Stomach smooth muscle (tissue), 2 donors: ENCODE measurements at regions not wholly inside any gene's neighbourhood (a gene's known extent, or its start where the extent isn't known, plus 50 kb on each side); places are given as distances from the start of the nearest gene placed in this dataset.

Experiments
- H3K27ac ChIP-seq: one replicate; pipeline ENCODE4 v1.7.0; 2013; ENCODE audit warnings: mild to moderate bottlenecking, low read length, inconsistent platforms
- H3K27me3 ChIP-seq, 2 donors: one replicate each; pipeline ENCODE4 v1.7.0; 2013; ENCODE audit warnings: low read length in 2 of 2; ENCODE audit not compliant: insufficient read depth in 2 of 2, control insufficient read depth in 1 of 2
- H3K36me3 ChIP-seq, 2 donors: one replicate each; pipeline ENCODE4 v1.7.0; 2013; ENCODE audit warnings: low read length in 2 of 2; ENCODE audit not compliant: control insufficient read depth in 2 of 2, insufficient read depth in 2 of 2
- H3K4me1 ChIP-seq: one replicate; pipeline ENCODE4 v1.7.0; 2013; ENCODE audit warnings: low read length; ENCODE audit not compliant: control insufficient read depth, insufficient read depth
- H3K4me3 ChIP-seq, 2 donors: one replicate each; pipeline ENCODE4 v1.7.0; 2013; ENCODE audit warnings: low read length in 2 of 2
- H3K9ac ChIP-seq, 2 donors: one replicate each; pipeline ENCODE4 v1.7.0; 2013; ENCODE audit warnings: low read length in 2 of 2, mild to moderate bottlenecking in 1 of 2
- H3K9me3 ChIP-seq, 2 donors: one replicate each; pipeline ENCODE4 v1.7.0; 2013; ENCODE audit warnings: low read length in 2 of 2; ENCODE audit not compliant: control insufficient read depth in 2 of 2
- donor health status: healthy.
- donor health status: Pancreatic carcinoma.

- Histone ChIP-seq H3K9ac (no peak overlapping the region), H3K36me3 (no peaks in the 10 kb centered on the region), H3K4me1 (no peaks in the 10 kb centered on the region), H3K9me3 (no peaks in the 10 kb centered on the region), H3K4me3 (no peak overlapping the region), H3K27me3 (no peaks in the 10 kb centered on the region), H3K27ac (no peak overlapping the region)
Observed at GRCh38 chr3:34929036-34929435, 710.3 kb upstream of the ARPP21 start.

GRCh38 chr3:34934660-34935059, 704.7 kb upstream of the ARPP21 start:
- Histone ChIP-seq H3K36me3 (no peaks in the 10 kb centered on the region), H3K4me3 (no peak overlapping the region), H3K27me3 (no peaks in the 10 kb centered on the region), H3K9me3 (no peaks in the 10 kb centered on the region), H3K4me1 (no peaks in the 10 kb centered on the region), H3K27ac (no peak overlapping the region), H3K9ac (no peak overlapping the region)

GRCh38 chr3:34938784-34939183, 700.5 kb upstream of the ARPP21 start:
- Histone ChIP-seq H3K4me1 (no peaks in the 10 kb centered on the region), H3K36me3 (no peaks in the 10 kb centered on the region), H3K27me3 (no peaks in the 10 kb centered on the region)

GRCh38 chr3:34942256-34942655, 697.1 kb upstream of the ARPP21 start:
- Histone ChIP-seq H3K4me3 (no peak overlapping the region), H3K9me3 (no peaks in the 10 kb centered on the region), H3K27me3 (no peaks in the 10 kb centered on the region), H3K4me1 (no peaks in the 10 kb centered on the region), H3K36me3 (no peaks in the 10 kb centered on the region), H3K9ac (no peak overlapping the region), H3K27ac (no peak overlapping the region)

More at GRCh38 chr3:34938784-34939183, 700.5 kb upstream of the ARPP21 start:
- H3K4me3 ChIP-seq = no peak overlapping the region
- H3K9me3 ChIP-seq = no peaks in the 10 kb centered on the region
- no peak overlapping the region for H3K9ac ChIP-seq
- no peak overlapping the region for H3K27ac ChIP-seq

- Histone ChIP-seq H3K4me3 (no peak overlapping the region), H3K9ac (no peak overlapping the region), H3K9me3 (no peaks in the 10 kb centered on the region), H3K4me1 (no peaks in the 10 kb centered on the region), H3K27me3 (no peaks in the 10 kb centered on the region), H3K36me3 (no peaks in the 10 kb centered on the region), H3K27ac (no peak overlapping the region)
Observed at GRCh38 chr3:34947834-34948233, 691.5 kb upstream of the ARPP21 start.

GRCh38 chr3:34948517-34948916, 690.8 kb upstream of the ARPP21 start:
- Histone ChIP-seq H3K4me1 (no peaks in the 10 kb centered on the region), H3K36me3 (no peaks in the 10 kb centered on the region), H3K9ac (no peak overlapping the region), H3K27ac (no peak overlapping the region), H3K9me3 (no peaks in the 10 kb centered on the region), H3K27me3 (no peaks in the 10 kb centered on the region), H3K4me3 (no peak overlapping the region)

GRCh38 chr3:34955680-34956079, 683.6 kb upstream of the ARPP21 start:
- no peaks in the 10 kb centered on the region for H3K4me1 ChIP-seq
- no peak overlapping the region for H3K27ac ChIP-seq
- no peaks in the 10 kb centered on the region for H3K27me3 ChIP-seq
- H3K9ac ChIP-seq = no peak overlapping the region
- no peaks in the 10 kb centered on the region for H3K9me3 ChIP-seq
- no peaks in the 10 kb centered on the region for H3K36me3 ChIP-seq
- H3K4me3 ChIP-seq = no peak overlapping the region

- H3K9ac ChIP-seq = no peak overlapping the region
- H3K4me1 ChIP-seq = no peaks in the 10 kb centered on the region
- no peaks in the 10 kb centered on the region for H3K36me3 ChIP-seq
- H3K9me3 ChIP-seq = no peaks in the 10 kb centered on the region
- H3K4me3 ChIP-seq = no peak overlapping the region
- H3K27ac ChIP-seq = no peak overlapping the region
- no peaks in the 10 kb centered on the region for H3K27me3 ChIP-seq
Observed at GRCh38 chr3:34956511-34956910, 682.8 kb upstream of the ARPP21 start.

GRCh38 chr3:34957677-34958076, 681.6 kb upstream of the ARPP21 start:
- Histone ChIP-seq H3K4me3 (no peak overlapping the region), H3K27me3 (no peaks in the 10 kb centered on the region), H3K9ac (no peak overlapping the region), H3K36me3 (no peaks in the 10 kb centered on the region), H3K27ac (no peak overlapping the region), H3K4me1 (no peaks in the 10 kb centered on the region), H3K9me3 (no peaks in the 10 kb centered on the region)

- Histone ChIP-seq H3K4me3 (no peak overlapping the region), H3K27me3 (no peaks in the 10 kb centered on the region), H3K4me1 (no peaks in the 10 kb centered on the region), H3K9ac (no peak overlapping the region), H3K27ac (no peak overlapping the region), H3K9me3 (no peaks in the 10 kb centered on the region), H3K36me3 (no peaks in the 10 kb centered on the region)
Observed at GRCh38 chr3:34969513-34969912, 669.8 kb upstream of the ARPP21 start.

GRCh38 chr3:34972481-34972880, 666.8 kb upstream of the ARPP21 start:
- no peaks in the 10 kb centered on the region for H3K4me1 ChIP-seq
- H3K9me3 ChIP-seq = peaks cover 0 to 4% of the 10 kb centered on the region in 2 donors
- H3K36me3 ChIP-seq = no peaks in the 10 kb centered on the region
- no peak overlapping the region for H3K4me3 ChIP-seq
- no peak overlapping the region for H3K27ac ChIP-seq
- no peaks in the 10 kb centered on the region for H3K27me3 ChIP-seq
- H3K9ac ChIP-seq = no peak overlapping the region
